WTC11 (cell line): ENCODE measurements at regions not wholly inside any gene's neighbourhood (a gene's known extent, or its start where the extent isn't known, plus 50 kb on each side); places are given as distances from the start of the nearest gene placed in this dataset.
"Not testable (repeated sequence)": the region's sequence is repeated elsewhere in the genome, so short reads cannot be mapped to it uniquely, and the experiment has no call there.

Experiments
- ATAC-seq: fragments of 200-7000 bp; cut with Tn5 transposase; 2 replicates; pipeline ENCODE4 v1.10.0; 2021; ENCODE audit warnings: mild to moderate bottlenecking, moderate library complexity
- CTCF ChIA-PET: fragments of 300-600 bp; sonication (Branson Sonifier 250); formaldehyde crosslinking; loops from one replicate; lab custom pipeline; 2021; ENCODE audit warnings: antibody characterized with exemption; lab: Charles Lee
- POLR2A ChIA-PET: fragments of 350-600 bp; sonication (Branson Sonifier 250); formaldehyde crosslinking; loops from one replicate; lab custom pipeline; 2021; ENCODE audit warnings: antibody characterized with exemption; lab: Charles Lee
- DNase-seq: peaks from one replicate; pipeline ENCODE4 v3.0.0; 2021; ENCODE audit warnings: low spot score
- H3K27ac Mint-ChIP-seq: 2 replicates; pipeline ENCODE4 v1.8.0; 2021; ENCODE audit warnings: mixed read lengths
- H3K27me3 Mint-ChIP-seq: 2 replicates; pipeline ENCODE4 v1.8.0; 2021; ENCODE audit warnings: low read depth, mild to moderate bottlenecking, moderate library complexity, mixed read lengths
- H3K36me3 Mint-ChIP-seq: 2 replicates; pipeline ENCODE4 v1.8.0; 2021; ENCODE audit warnings: mixed read lengths
- H3K4me1 Mint-ChIP-seq: 2 replicates; pipeline ENCODE4 v1.8.0; 2022; ENCODE audit warnings: mixed read lengths
- H3K4me3 Mint-ChIP-seq: 2 replicates; pipeline ENCODE4 v1.8.0; 2021; ENCODE audit warnings: mild to moderate bottlenecking, moderate library complexity, mixed read lengths
- H3K9me3 Mint-ChIP-seq: 2 replicates; pipeline ENCODE4 v1.8.0; 2021; ENCODE audit warnings: mixed read lengths
- CREB1 ChIP-seq: sonication (generic); formaldehyde crosslinking; IDR thresholded peaks from 2 replicates; pipeline ENCODE4 v1.8.0; 2023; ENCODE audit warnings: mild to moderate bottlenecking, missing genetic modification reagents
- CREM ChIP-seq: sonication (generic); formaldehyde crosslinking; IDR thresholded peaks from 2 replicates; pipeline ENCODE4 v1.8.1; 2022; ENCODE audit warnings: mild to moderate bottlenecking, missing genetic modification reagents, moderate library complexity
- FOXK1 ChIP-seq: sonication (generic); formaldehyde crosslinking; IDR thresholded peaks from 2 replicates; pipeline ENCODE4 v1.8.0; 2022; ENCODE audit warnings: mild to moderate bottlenecking, moderate library complexity, missing genetic modification reagents
- FOXP1 ChIP-seq: sonication (generic); formaldehyde crosslinking; IDR thresholded peaks from 2 replicates; pipeline ENCODE4 v1.8.0; 2022; ENCODE audit warnings: missing genetic modification reagents, mild to moderate bottlenecking, moderate library complexity, borderline replicate concordance
- JUN ChIP-seq: sonication (generic); formaldehyde crosslinking; IDR thresholded peaks from 2 replicates; pipeline ENCODE4 v1.8.0; 2023; ENCODE audit warnings: mild to moderate bottlenecking, missing genetic modification reagents
- KAT7 ChIP-seq: sonication (generic); formaldehyde crosslinking; IDR thresholded peaks from 2 replicates; pipeline ENCODE4 v1.8.1; 2023; ENCODE audit warnings: missing genetic modification reagents, mild to moderate bottlenecking, borderline replicate concordance
- MYBL2 ChIP-seq: sonication (generic); formaldehyde crosslinking; IDR thresholded peaks from 2 replicates; pipeline ENCODE4 v1.8.1; 2023; ENCODE audit warnings: mild to moderate bottlenecking, moderate library complexity, missing genetic modification reagents
- NFATC4 ChIP-seq: fragments of 250-450 bp; sonication (Bioruptor Pico); IDR thresholded peaks from 2 replicates; pipeline ENCODE4 v1.9.0; 2021; ENCODE audit warnings: mild to moderate bottlenecking
- NFYB ChIP-seq: sonication (generic); formaldehyde crosslinking; conservative IDR thresholded peaks from 2 replicates; pipeline ENCODE4 v1.8.0; 2022; ENCODE audit warnings: low read depth, missing genetic modification reagents
- NR1H2 ChIP-seq: sonication (generic); formaldehyde crosslinking; IDR thresholded peaks from 2 replicates; pipeline ENCODE4 v1.9.0; 2021; ENCODE audit warnings: mild to moderate bottlenecking, moderate library complexity, missing genetic modification reagents
- NR2C2 ChIP-seq: sonication (generic); formaldehyde crosslinking; IDR thresholded peaks from 2 replicates; pipeline ENCODE4 v1.8.0; 2022; ENCODE audit warnings: mild to moderate bottlenecking, missing genetic modification reagents
- NR3C1 ChIP-seq: sonication (generic); formaldehyde crosslinking; conservative IDR thresholded peaks from 2 replicates; pipeline ENCODE4 v1.8.1; 2023; ENCODE audit warnings: low read depth, mild to moderate bottlenecking, missing genetic modification reagents
- OVOL2 ChIP-seq: fragments of 250-450 bp; sonication (Bioruptor Pico); IDR thresholded peaks from 2 replicates; pipeline ENCODE4 v1.9.0; 2021; ENCODE audit warnings: mild to moderate bottlenecking, borderline replicate concordance
- TCF7 ChIP-seq: sonication (generic); formaldehyde crosslinking; IDR thresholded peaks from 2 replicates; pipeline ENCODE4 v1.8.0; 2022; ENCODE audit warnings: mild to moderate bottlenecking, low read depth, missing genetic modification reagents, moderate library complexity
- TP53 ChIP-seq: sonication (generic); formaldehyde crosslinking; IDR thresholded peaks from 2 replicates; pipeline ENCODE4 v1.8.1; 2023; ENCODE audit warnings: mild to moderate bottlenecking, missing genetic modification reagents
- ZNF219 ChIP-seq: sonication (generic); formaldehyde crosslinking; IDR thresholded peaks from 2 replicates; pipeline ENCODE4 v1.8.0; 2023; ENCODE audit warnings: missing genetic modification reagents, mild to moderate bottlenecking, borderline replicate concordance
- ZNF232 ChIP-seq: sonication (generic); formaldehyde crosslinking; IDR thresholded peaks from 2 replicates; pipeline ENCODE4 v1.8.0; 2022; ENCODE audit warnings: mild to moderate bottlenecking, missing genetic modification reagents
- TF ChIP-seq, protein P1 (sequence below): sonication (generic); formaldehyde crosslinking; IDR thresholded peaks from 2 replicates; pipeline ENCODE4 v1.8.0; 2023; ENCODE audit warnings: missing genetic modification reagents
- TF ChIP-seq, protein P2 (sequence below): fragments of 250-450 bp; sonication (Bioruptor Pico); IDR thresholded peaks from 2 replicates; pipeline ENCODE4 v1.9.0; 2021; ENCODE audit warnings: mild to moderate bottlenecking
- TF ChIP-seq, protein P3 (sequence below): fragments of 250-450 bp; sonication (Bioruptor Pico); conservative IDR thresholded peaks from 2 replicates; pipeline ENCODE4 v1.9.0; 2021; ENCODE audit warnings: mild to moderate bottlenecking
- TF ChIP-seq, protein P4 (sequence below): sonication (generic); formaldehyde crosslinking; IDR thresholded peaks from 2 replicates; pipeline ENCODE4 v1.8.1; 2022; ENCODE audit warnings: mild to moderate bottlenecking, moderate library complexity, missing genetic modification reagents

DNA sequence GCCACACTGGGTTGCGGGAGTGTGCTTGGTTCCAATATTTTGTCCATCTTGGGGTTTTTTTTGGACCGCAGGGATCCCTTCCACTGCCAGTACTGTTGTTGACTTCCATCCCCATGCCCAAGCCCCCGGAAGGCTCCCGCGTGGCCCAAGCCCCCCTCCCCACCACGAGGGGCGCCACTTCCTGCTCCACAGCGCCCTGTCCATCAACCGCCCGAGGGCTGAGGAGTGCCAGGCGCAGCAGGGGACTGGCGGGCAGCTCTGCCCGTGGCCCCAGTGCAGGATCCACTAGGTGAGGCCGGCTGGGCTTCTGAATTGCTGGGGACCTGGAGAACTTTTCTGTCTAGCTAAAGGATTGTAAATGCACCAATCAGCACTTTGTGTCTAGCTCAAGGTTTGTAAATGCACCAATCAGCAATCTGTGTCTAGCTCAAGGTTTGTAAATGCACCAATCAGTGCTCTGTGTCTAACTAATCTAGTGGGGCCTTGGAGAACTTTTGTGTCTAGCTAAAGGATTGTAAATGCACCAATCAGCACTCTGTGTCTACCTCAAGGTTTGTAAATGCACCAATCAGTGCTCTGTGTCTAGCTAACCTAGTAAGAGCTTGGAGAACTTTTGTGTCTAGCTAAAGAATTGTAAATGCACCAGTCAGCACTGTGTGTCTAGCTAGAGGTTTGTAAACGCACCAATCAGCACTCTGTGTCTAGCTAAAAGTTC is 281.3 kb upstream of the CHAC2 start:
- not testable (repeated sequence) for H3K4me3 Mint-ChIP-seq, ATAC-seq
- peaks cover 13% of the 10 kb centered on the region for H3K4me1 Mint-ChIP-seq
- TF ChIP-seq NFYB, result peak; percentile 58
- TF ChIP-seq, all 79 proteins: peak for 1; not testable (repeated sequence) for 78
- H3K27ac Mint-ChIP-seq, DNase-seq, H3K36me3 Mint-ChIP-seq, H3K27me3 Mint-ChIP-seq: not testable (repeated sequence)
- ChIA-PET POLR2A (interaction anchor here (0.6 kb wide), 1 partner anchor 41 kb away, joined by 3 read pairs; no protein-coding TSS in a partner anchor), CTCF (interaction anchor here (0.9 kb wide), 1 partner anchor 13 kb away, joined by 3 read pairs; no protein-coding TSS in a partner anchor)
- H3K9me3 Mint-ChIP-seq, result peaks cover 15% of the 10 kb centered on the region

DNA sequence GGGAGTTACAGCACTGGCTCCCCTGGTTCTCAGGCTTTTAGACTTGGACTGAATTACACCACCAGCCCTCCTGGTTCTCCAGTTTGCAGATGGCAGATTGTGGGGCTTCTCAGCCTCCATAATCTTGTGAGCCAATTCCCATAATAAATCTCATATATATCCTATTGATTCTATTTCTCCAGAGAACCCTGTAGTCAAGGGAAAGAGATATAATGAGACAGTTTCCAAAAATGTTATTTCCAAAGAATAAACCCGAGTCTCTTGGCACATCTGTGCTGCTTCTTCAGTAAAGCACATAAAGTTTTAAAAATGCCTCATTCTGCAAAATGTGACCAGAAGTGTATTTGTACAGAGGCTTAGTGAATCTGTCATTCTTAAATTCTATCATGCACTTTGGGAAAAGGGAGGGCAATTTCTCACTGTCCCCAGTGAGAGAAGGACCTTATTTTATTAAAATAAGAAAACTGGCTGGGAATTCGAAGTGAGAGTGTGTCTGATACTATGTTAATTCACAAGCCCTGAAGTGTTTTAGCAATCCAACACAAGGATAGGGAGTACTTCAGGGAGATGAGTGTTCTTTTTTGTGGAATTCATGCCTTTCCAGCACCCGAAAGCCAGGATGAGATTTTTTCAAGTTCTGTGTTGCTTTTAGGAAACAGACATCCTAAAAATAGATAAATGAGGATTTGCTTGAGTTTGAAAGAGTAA is 282.4 kb upstream of the CHAC2 start:
- H3K27me3 Mint-ChIP-seq, result no peaks in the 10 kb centered on the region
- H3K4me3 Mint-ChIP-seq, result no peak overlapping the region
- no peak overlapping the region for H3K27ac Mint-ChIP-seq
- ChIA-PET POLR2A (no interaction called here), CTCF (interaction anchor here (0.9 kb wide), 1 partner anchor 12 kb away, joined by 3 read pairs; no protein-coding TSS in a partner anchor)
- peaks cover 9% of the 10 kb centered on the region for H3K4me1 Mint-ChIP-seq
- ATAC-seq (no peak), DNase-seq (no peak)
- peaks cover 3% of the 10 kb centered on the region; the same call in 1 of the 2 replicates for H3K36me3 Mint-ChIP-seq
- TF ChIP-seq CREB1, result no peak
- no peak for TF ChIP-seq ZNF232
- TF ChIP-seq CREM, result no peak
- TF ChIP-seq FOXK1 (CRISPR knock-in tag), result no peak
- no peak for TF ChIP-seq TCF7 (CRISPR knock-in tag)
- TF ChIP-seq NR1H2 (CRISPR knock-in tag), result no peak
- TF ChIP-seq MYBL2, result no peak
- TF ChIP-seq, protein P1, sequence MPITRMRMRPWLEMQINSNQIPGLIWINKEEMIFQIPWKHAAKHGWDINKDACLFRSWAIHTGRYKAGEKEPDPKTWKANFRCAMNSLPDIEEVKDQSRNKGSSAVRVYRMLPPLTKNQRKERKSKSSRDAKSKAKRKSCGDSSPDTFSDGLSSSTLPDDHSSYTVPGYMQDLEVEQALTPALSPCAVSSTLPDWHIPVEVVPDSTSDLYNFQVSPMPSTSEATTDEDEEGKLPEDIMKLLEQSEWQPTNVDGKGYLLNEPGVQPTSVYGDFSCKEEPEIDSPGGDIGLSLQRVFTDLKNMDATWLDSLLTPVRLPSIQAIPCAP (CRISPR knock-in tag), result no peak
- no peak for TF ChIP-seq TP53 (CRISPR knock-in tag)
- no peak for TF ChIP-seq JUN (CRISPR knock-in tag)
- TF ChIP-seq ZNF219 (CRISPR knock-in tag), result no peak
- no peak for TF ChIP-seq OVOL2 (CRISPR knock-in tag)
- H3K9me3 Mint-ChIP-seq, result peaks cover 11% of the 10 kb centered on the region

DNA sequence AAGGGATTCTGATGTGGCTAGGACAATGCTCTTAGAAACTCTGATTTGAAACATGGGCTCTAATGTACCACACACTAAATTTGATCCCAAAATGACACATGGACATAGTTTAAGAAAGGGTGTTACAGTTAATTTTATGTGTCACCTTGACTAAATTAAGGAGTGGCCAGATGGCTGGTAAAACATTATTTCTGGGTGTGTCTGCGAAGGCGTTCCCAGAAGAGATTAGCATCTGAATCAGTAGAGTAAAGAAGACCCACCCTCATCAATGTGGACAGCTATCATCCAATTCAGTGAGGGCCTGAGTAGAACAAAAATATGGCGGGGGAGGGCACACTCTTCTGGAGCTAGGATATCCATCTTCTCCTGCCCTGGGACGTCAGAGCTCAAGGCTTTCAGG is 283.1 kb upstream of the CHAC2 start:
- H3K4me3 Mint-ChIP-seq, result no peak overlapping the region
- CTCF ChIA-PET, result no interaction called here

More for the DNA sequence above, 283.1 kb upstream of the CHAC2 start:
- H3K27ac Mint-ChIP-seq, result no peak overlapping the region
- POLR2A ChIA-PET, result no interaction called here
- TF ChIP-seq, protein P1 (CRISPR knock-in tag), result no peak
- TF ChIP-seq, protein P2, sequence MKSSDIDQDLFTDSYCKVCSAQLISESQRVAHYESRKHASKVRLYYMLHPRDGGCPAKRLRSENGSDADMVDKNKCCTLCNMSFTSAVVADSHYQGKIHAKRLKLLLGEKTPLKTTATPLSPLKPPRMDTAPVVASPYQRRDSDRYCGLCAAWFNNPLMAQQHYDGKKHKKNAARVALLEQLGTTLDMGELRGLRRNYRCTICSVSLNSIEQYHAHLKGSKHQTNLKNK, result no peak
- TF ChIP-seq OVOL2 (CRISPR knock-in tag) (no peak), NR2C2 (CRISPR knock-in tag) (no peak), NFATC4 (CRISPR knock-in tag) (no peak), NR3C1 (CRISPR knock-in tag) (no peak), FOXP1 (no peak), KAT7 (CRISPR knock-in tag) (no peak)
- TF ChIP-seq, protein P3, sequence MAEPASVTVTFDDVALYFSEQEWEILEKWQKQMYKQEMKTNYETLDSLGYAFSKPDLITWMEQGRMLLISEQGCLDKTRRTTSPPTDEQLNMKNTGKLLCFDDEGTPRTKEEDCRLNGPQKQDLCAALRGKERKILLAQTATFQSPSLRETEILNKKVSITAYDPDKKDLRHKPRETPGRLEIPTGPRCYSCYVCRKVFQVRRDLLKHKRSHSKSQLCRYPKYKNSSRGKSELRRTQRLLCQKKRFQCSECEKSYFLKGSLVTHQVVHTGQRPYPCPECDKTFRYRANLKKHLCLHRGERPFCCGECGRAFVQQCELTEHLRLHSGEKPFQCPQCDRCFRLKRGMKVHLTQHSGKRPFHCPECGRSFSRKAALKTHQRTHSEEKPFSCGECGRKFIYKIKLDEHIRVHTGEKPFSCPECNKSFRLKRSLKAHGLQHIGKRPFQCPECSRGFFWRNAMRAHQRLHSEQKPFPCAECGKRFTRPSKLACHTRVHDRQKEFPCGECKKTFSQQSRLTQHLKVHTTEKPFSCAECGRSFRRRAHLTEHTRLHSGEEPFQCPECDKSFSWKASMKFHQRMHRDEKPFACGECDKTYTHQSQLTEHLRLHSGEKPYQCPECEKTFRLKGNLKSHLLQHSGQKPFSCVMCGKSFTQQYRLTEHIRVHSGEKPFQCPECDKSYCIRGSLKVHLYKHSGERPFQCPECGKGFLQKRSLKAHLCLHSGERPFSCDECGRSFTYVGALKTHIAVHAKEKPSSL, result no peak
- TF ChIP-seq, protein P4, sequence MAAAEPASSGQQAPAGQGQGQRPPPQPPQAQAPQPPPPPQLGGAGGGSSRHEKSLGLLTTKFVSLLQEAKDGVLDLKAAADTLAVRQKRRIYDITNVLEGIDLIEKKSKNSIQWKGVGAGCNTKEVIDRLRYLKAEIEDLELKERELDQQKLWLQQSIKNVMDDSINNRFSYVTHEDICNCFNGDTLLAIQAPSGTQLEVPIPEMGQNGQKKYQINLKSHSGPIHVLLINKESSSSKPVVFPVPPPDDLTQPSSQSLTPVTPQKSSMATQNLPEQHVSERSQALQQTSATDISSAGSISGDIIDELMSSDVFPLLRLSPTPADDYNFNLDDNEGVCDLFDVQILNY (CRISPR knock-in tag), result no peak
- TF ChIP-seq, all 79 proteins: peak for 0
- DNase-seq, result no peak
- ATAC-seq, result no peak
- 0 out of 2 replicates have a peak, but pooled peaks cover 4% of the 10 kb centered on the region for H3K4me1 Mint-ChIP-seq
- H3K9me3 Mint-ChIP-seq, result peaks cover 11% of the 10 kb centered on the region
- H3K27me3 Mint-ChIP-seq, result no peaks in the 10 kb centered on the region
- H3K36me3 Mint-ChIP-seq, result peaks cover 3% of the 10 kb centered on the region; the same call in 1 of the 2 replicates
